H9 (cell line): ENCODE measurements at regions not wholly inside any gene's neighbourhood (a gene's known extent, or its start where the extent isn't known, plus 50 kb on each side); places are given as distances from the start of the nearest gene placed in this dataset.

ENCODE experiments used
- DNase-seq: peaks from one replicate; pipeline ENCODE4 v3.0.0-alpha.2; 2017
- H2AFZ ChIP-seq: one replicate; pipeline ENCODE4 v1.6.1; 2013; ENCODE audit warnings: mild to moderate bottlenecking, low read length, control low read depth, moderate library complexity
- H2AK5ac ChIP-seq: 2 replicates; pipeline ENCODE4 v1.6.1; 2013; ENCODE audit warnings: low read length, control low read depth, mixed read lengths; ENCODE audit not compliant: insufficient read length
- H2BK120ac ChIP-seq: one replicate; pipeline ENCODE4 v1.6.1; 2013; ENCODE audit warnings: low read depth, mild to moderate bottlenecking, low read length, control low read depth, inconsistent platforms; ENCODE audit not compliant: poor library complexity, severe bottlenecking
- H2BK12ac ChIP-seq: 2 replicates; pipeline ENCODE4 v1.6.1; 2013; ENCODE audit warnings: low read length, control low read depth, mixed read lengths, low read depth; ENCODE audit not compliant: insufficient read length
- H2BK15ac ChIP-seq: 2 replicates; pipeline ENCODE4 v1.6.1; 2013; ENCODE audit warnings: low read depth, low read length, control low read depth
- H2BK20ac ChIP-seq: one replicate; pipeline ENCODE4 v1.6.1; 2013; ENCODE audit warnings: low read depth, mild to moderate bottlenecking, low read length, control low read depth, inconsistent platforms; ENCODE audit not compliant: poor library complexity, severe bottlenecking
- H2BK5ac ChIP-seq: 2 replicates; pipeline ENCODE4 v1.6.1; 2013; ENCODE audit warnings: low read length, control low read depth, mixed read lengths; ENCODE audit not compliant: insufficient read length
- H3K14ac ChIP-seq: 2 replicates; pipeline ENCODE4 v1.6.1; 2013; ENCODE audit warnings: low read length, control low read depth; ENCODE audit not compliant: insufficient read depth
- H3K18ac ChIP-seq: 2 replicates; pipeline ENCODE4 v1.6.1; 2013; ENCODE audit warnings: low read depth, mild to moderate bottlenecking, mixed read lengths, low read length, control low read depth; ENCODE audit not compliant: insufficient read length
- H3K23ac ChIP-seq: 2 replicates; pipeline ENCODE4 v1.6.1; 2013; ENCODE audit warnings: low read length, control low read depth, mixed read lengths, low read depth; ENCODE audit not compliant: insufficient read length
- H3K23me2 ChIP-seq: 2 replicates; pipeline ENCODE4 v1.6.1; 2013; ENCODE audit warnings: low read depth, mild to moderate bottlenecking, mixed read lengths, low read length, control low read depth; ENCODE audit not compliant: insufficient read length, poor library complexity, severe bottlenecking
- H3K27ac ChIP-seq: 2 replicates; pipeline ENCODE4 v1.5.1; 2013; ENCODE audit warnings: low read length, control low read depth, mixed read lengths, low read depth; ENCODE audit not compliant: insufficient read length
- H3K27me3 ChIP-seq: 2 replicates; pipeline ENCODE4 v1.6.1; 2013; ENCODE audit warnings: low read length, control low read depth, inconsistent platforms; ENCODE audit not compliant: insufficient read depth
- H3K4ac ChIP-seq: 2 replicates; pipeline ENCODE4 v1.6.1; 2013; ENCODE audit warnings: low read depth, mild to moderate bottlenecking, control low read depth, inconsistent platforms, low read length, moderate library complexity
- H3K4me1 ChIP-seq: 2 replicates; pipeline ENCODE4 v1.6.1; 2013; ENCODE audit warnings: low read length, control low read depth, inconsistent platforms; ENCODE audit not compliant: insufficient read depth
- H3K4me2 ChIP-seq: 2 replicates; pipeline ENCODE4 v1.6.1; 2013; ENCODE audit warnings: low read length, control low read depth, mixed read lengths; ENCODE audit not compliant: insufficient read length, insufficient read depth
- H3K56ac ChIP-seq: 2 replicates; pipeline ENCODE4 v1.6.1; 2013; ENCODE audit warnings: low read depth, mild to moderate bottlenecking, mixed read lengths, low read length, control low read depth; ENCODE audit not compliant: insufficient read length
- H3K79me1 ChIP-seq: 2 replicates; pipeline ENCODE4 v1.6.1; 2013; ENCODE audit warnings: low read depth, mild to moderate bottlenecking, moderate library complexity, low read length, control low read depth, inconsistent platforms; ENCODE audit not compliant: insufficient read depth, poor library complexity, severe bottlenecking
- H3K79me2 ChIP-seq: 2 replicates; pipeline ENCODE4 v1.6.1; 2013; ENCODE audit warnings: low read length, control low read depth, inconsistent platforms; ENCODE audit not compliant: insufficient read depth
- H3K9ac ChIP-seq: 2 replicates; pipeline ENCODE4 v1.6.1; 2013; ENCODE audit warnings: low read length, control low read depth, mixed read lengths; ENCODE audit not compliant: insufficient read length; ENCODE audit errors: extremely low read depth
- H3K9me3 ChIP-seq: one replicate; pipeline ENCODE4 v1.6.1; 2013; ENCODE audit warnings: low read depth, low read length, inconsistent platforms; ENCODE audit not compliant: control insufficient read depth
- H3T11ph ChIP-seq: one replicate; pipeline ENCODE4 v1.6.1; 2013; ENCODE audit warnings: mild to moderate bottlenecking, low read length, control low read depth, inconsistent platforms
- H4K20me1 ChIP-seq: one replicate; pipeline ENCODE4 v1.6.1; 2013; ENCODE audit not compliant: control insufficient read depth, insufficient read length, insufficient read depth
- H4K5ac ChIP-seq: 2 replicates; pipeline ENCODE4 v1.6.1; 2013; ENCODE audit warnings: low read depth, mild to moderate bottlenecking, mixed read lengths, low read length, control low read depth; ENCODE audit not compliant: insufficient read length
- H4K8ac ChIP-seq: replicated peaks from 2 replicates; pipeline ENCODE4 v1.6.1; 2013; ENCODE audit warnings: low read length, control low read depth, mixed read lengths, low read depth; ENCODE audit not compliant: insufficient read length
- H4K91ac ChIP-seq: 2 replicates; pipeline ENCODE4 v1.6.1; 2013; ENCODE audit warnings: low read depth, mild to moderate bottlenecking, moderate library complexity, mixed read lengths, low read length, control low read depth; ENCODE audit not compliant: insufficient read length
- H3K27ac Mint-ChIP-seq, 3 experiments: 2 replicates in 2 of 3; 3 replicates in 1 of 3; pipeline ENCODE4 v1.8.0; 2020 to 2021; ENCODE audit warnings: mixed read lengths in 3 of 3, mild to moderate bottlenecking in 1 of 3, moderate library complexity in 1 of 3
- H3K27me3 Mint-ChIP-seq: 2 replicates; pipeline ENCODE4 v1.8.0; 2021; ENCODE audit warnings: low read depth, mild to moderate bottlenecking, moderate library complexity, mixed read lengths
- H3K36me3 Mint-ChIP-seq, 3 experiments: 2 replicates in 2 of 3; 3 replicates in 1 of 3; pipeline ENCODE4 v1.8.0; 2020 to 2021; ENCODE audit warnings: low read depth in 3 of 3, mixed read lengths in 3 of 3; ENCODE audit not compliant: insufficient read depth in 1 of 3
- H3K4me1 Mint-ChIP-seq, 2 experiments: 2 replicates each; pipeline ENCODE4 v1.8.0; 2020; ENCODE audit warnings: mixed read lengths in 2 of 2
- H3K4me3 Mint-ChIP-seq, 2 experiments: 2 replicates in 1 of 2; 3 replicates in 1 of 2; pipeline ENCODE4 v1.8.0; 2020 to 2021; ENCODE audit warnings: mild to moderate bottlenecking in 2 of 2, mixed read lengths in 2 of 2, moderate library complexity in 1 of 2
- H3K9me3 Mint-ChIP-seq, 2 experiments: 2 replicates in 1 of 2; 3 replicates in 1 of 2; pipeline ENCODE4 v1.8.0; 2020; ENCODE audit warnings: mild to moderate bottlenecking in 2 of 2, mixed read lengths in 2 of 2, moderate library complexity in 1 of 2
- WGBS: extraction: QIAGEN DNeasy Blood & Tissue Kit; methylation state at CpG from one replicate; pipeline ENCODE4 v1.1.7; 2013; ENCODE audit warnings: missing lambda C conversion rate, low lambda C conversion rate, mixed read lengths; ENCODE audit not compliant: insufficient read length; ENCODE audit errors: extremely low coverage; 5-methylcytosine and 5-hydroxymethylcytosine counted together
- TF ChIP-seq, protein P1 (sequence below): fragments of 200-600 bp; sonication (generic); conservative IDR thresholded peaks from 3 replicates; pipeline ENCODE4 v1.8.0; 2021; ENCODE audit warnings: antibody characterized with exemption, mild to moderate bottlenecking

DNA sequence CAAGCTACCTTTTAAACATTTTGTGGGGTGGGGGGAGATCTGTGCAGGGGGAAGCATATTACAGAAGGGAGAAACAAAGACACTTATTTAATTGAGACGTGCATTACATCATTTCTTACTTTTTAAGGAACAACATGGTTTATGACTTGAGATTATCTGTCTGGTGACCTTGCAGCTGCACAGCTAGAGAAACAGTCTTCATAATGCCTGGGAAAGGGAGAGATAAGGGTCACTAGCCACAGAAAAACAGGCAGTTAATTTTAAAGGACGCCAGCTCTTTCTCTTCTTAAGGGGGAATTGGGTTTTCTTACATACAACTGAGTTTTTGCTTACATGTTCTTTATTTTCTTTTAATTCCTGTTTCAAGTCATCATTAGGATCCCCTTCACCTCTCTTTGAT lies 147.9 kb downstream of the SST start:
- H2BK15ac ChIP-seq: no peak overlapping the region
- H3K56ac ChIP-seq: no peak overlapping the region
- H3K27ac ChIP-seq: no peak overlapping the region
- no peaks in the 10 kb centered on the region for H3K9me3 ChIP-seq
- Mint-ChIP-seq H3K4me3 (no peak overlapping the region), H3K27ac (no peak overlapping the region), H3K36me3 (peaks cover 0 to 2% (median 0%) of the 10 kb centered on the region in 3 experiments; a peak in 2 of 7 replicates), H3K27me3 (no peaks in the 10 kb centered on the region), H3K9me3 (no peaks in the 10 kb centered on the region), H3K4me1 (peaks cover 32 to 34% of the 10 kb centered on the region in 2 experiments)
- H2AK5ac ChIP-seq: no peak overlapping the region
- H2BK20ac ChIP-seq: no peak overlapping the region
- no peak overlapping the region for H4K91ac ChIP-seq
- H4K8ac ChIP-seq: no peak overlapping the region
- no peak overlapping the region for H2BK5ac ChIP-seq
- no peak overlapping the region for H3K23ac ChIP-seq
- no peaks in the 10 kb centered on the region for H3K23me2 ChIP-seq
- no peak overlapping the region for H3K14ac ChIP-seq
- no peak overlapping the region for H3K4ac ChIP-seq
- no peak overlapping the region for H2BK12ac ChIP-seq
- no peak overlapping the region for H3K4me2 ChIP-seq
- TF ChIP-seq, protein P1, sequence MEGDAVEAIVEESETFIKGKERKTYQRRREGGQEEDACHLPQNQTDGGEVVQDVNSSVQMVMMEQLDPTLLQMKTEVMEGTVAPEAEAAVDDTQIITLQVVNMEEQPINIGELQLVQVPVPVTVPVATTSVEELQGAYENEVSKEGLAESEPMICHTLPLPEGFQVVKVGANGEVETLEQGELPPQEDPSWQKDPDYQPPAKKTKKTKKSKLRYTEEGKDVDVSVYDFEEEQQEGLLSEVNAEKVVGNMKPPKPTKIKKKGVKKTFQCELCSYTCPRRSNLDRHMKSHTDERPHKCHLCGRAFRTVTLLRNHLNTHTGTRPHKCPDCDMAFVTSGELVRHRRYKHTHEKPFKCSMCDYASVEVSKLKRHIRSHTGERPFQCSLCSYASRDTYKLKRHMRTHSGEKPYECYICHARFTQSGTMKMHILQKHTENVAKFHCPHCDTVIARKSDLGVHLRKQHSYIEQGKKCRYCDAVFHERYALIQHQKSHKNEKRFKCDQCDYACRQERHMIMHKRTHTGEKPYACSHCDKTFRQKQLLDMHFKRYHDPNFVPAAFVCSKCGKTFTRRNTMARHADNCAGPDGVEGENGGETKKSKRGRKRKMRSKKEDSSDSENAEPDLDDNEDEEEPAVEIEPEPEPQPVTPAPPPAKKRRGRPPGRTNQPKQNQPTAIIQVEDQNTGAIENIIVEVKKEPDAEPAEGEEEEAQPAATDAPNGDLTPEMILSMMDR: no peak
- no peaks in the 10 kb centered on the region for H3K79me1 ChIP-seq
- H4K20me1 ChIP-seq: no peaks in the 10 kb centered on the region
- no peak overlapping the region for H4K5ac ChIP-seq
- peaks cover 15% of the 10 kb centered on the region for H3K4me1 ChIP-seq
- no peak overlapping the region for H3T11ph ChIP-seq
- H3K79me2 ChIP-seq: no peaks in the 10 kb centered on the region
- H3K27me3 ChIP-seq: no peaks in the 10 kb centered on the region
- no peak overlapping the region for H3K9ac ChIP-seq
- no CpG with 5 or more reads among the region's 2 CpGs for WGBS
- no peak for DNase-seq
- H2AFZ ChIP-seq: no peak overlapping the region
- H2BK120ac ChIP-seq: no peak overlapping the region
- H3K18ac ChIP-seq: no peak overlapping the region
